H1 (cell line): ENCODE measurements at regions not wholly inside any gene's neighbourhood (a gene's known extent, or its start where the extent isn't known, plus 50 kb on each side); places are given as distances from the start of the nearest gene placed in this dataset.

Experiments used
- JUN ChIP-seq: IDR thresholded peaks from 2 replicates; pipeline ENCODE4 v1.6.1; 2011; ENCODE audit warnings: low read depth, mild to moderate bottlenecking, improper control_type of control experiment, low read length
- POLR2AphosphoS5 ChIP-seq: IDR thresholded peaks from 2 replicates; pipeline ENCODE4 v1.6.1; 2011; ENCODE audit warnings: low read depth, low read length
- USF2 ChIP-seq: IDR thresholded peaks from 2 replicates; pipeline ENCODE4 v1.6.1; 2011; ENCODE audit warnings: low read length, improper control_type of control experiment

- TF ChIP-seq JUN = no peak
- TF ChIP-seq USF2 = no peak
- no peak for TF ChIP-seq POLR2AphosphoS5
Measured at GRCh38 chr16:64384636-64385035, 737.2 kb downstream of the CDH11 start.
